Hepatocyte (in vitro differentiated cells): ENCODE measurements at regions not wholly inside any gene's neighbourhood (a gene's known extent, or its start where the extent isn't known, plus 50 kb on each side); places are given as distances from the start of the nearest gene placed in this dataset.

ENCODE experiments used
- DNase-seq: peaks from one replicate; pipeline ENCODE4 v3.0.0-alpha.2; 2016; ENCODE audit warnings: low spot score
- H2AFZ ChIP-seq: fragments of 200-600 bp; sonication (generic); 2 replicates; pipeline ENCODE4 v1.6.0; 2016; ENCODE audit warnings: antibody characterized with exemption, mild to moderate bottlenecking
- H3K27ac ChIP-seq: fragments of 200-600 bp; sonication (generic); 2 replicates; pipeline ENCODE4 v1.5.1; 2016; ENCODE audit warnings: mild to moderate bottlenecking
- H3K27me3 ChIP-seq: fragments of 200-600 bp; sonication (generic); 2 replicates; pipeline ENCODE4 v1.6.1; 2016
- H3K36me3 ChIP-seq: fragments of 200-600 bp; sonication (generic); replicated peaks from 2 replicates; pipeline ENCODE4 v1.5.1; 2016; ENCODE audit warnings: low read depth; ENCODE audit not compliant: insufficient read depth
- H3K4me1 ChIP-seq: fragments of 200-600 bp; sonication (generic); 2 replicates; pipeline ENCODE4 v1.5.1; 2016; ENCODE audit warnings: mild to moderate bottlenecking, moderate library complexity; ENCODE audit not compliant: insufficient read depth
- H3K4me2 ChIP-seq: fragments of 200-600 bp; sonication (generic); 2 replicates; pipeline ENCODE4 v1.6.0; 2016
- H3K4me3 ChIP-seq: fragments of 200-600 bp; sonication (generic); 2 replicates; pipeline ENCODE4 v1.5.1; 2016; ENCODE audit warnings: mild to moderate bottlenecking
- H3K79me2 ChIP-seq: fragments of 200-600 bp; sonication (generic); 2 replicates; pipeline ENCODE4 v1.6.0; 2017; ENCODE audit warnings: mild to moderate bottlenecking
- H3K9me2 ChIP-seq: fragments of 200-600 bp; sonication (generic); replicated peaks from 2 replicates; pipeline ENCODE4 v1.6.0; 2017; ENCODE audit warnings: mild to moderate bottlenecking; ENCODE audit not compliant: insufficient read depth
- H3K9me3 ChIP-seq: fragments of 200-600 bp; sonication (generic); 2 replicates; pipeline ENCODE4 v1.5.1; 2016; ENCODE audit warnings: low read depth, mild to moderate bottlenecking
- H4K20me1 ChIP-seq: fragments of 200-600 bp; sonication (generic); 2 replicates; pipeline ENCODE4 v1.6.0; 2016; ENCODE audit warnings: mild to moderate bottlenecking; ENCODE audit not compliant: insufficient read depth, poor library complexity, severe bottlenecking
- EZH2 ChIP-seq: fragments of 200-600 bp; sonication (generic); IDR thresholded peaks from 2 replicates; pipeline ENCODE4 v1.6.1; 2016; ENCODE audit warnings: antibody characterized with exemption, mild to moderate bottlenecking, borderline replicate concordance
- EZH2phosphoT487 ChIP-seq: fragments of 200-600 bp; sonication (generic); IDR thresholded peaks from one replicate; pipeline ENCODE4 v1.6.1; 2018; ENCODE audit warnings: antibody characterized with exemption, mild to moderate bottlenecking, low read depth, moderate library complexity; ENCODE audit not compliant: unreplicated experiment, severe bottlenecking
- WGBS: methylation state at CpG from one replicate; pipeline ENCODE4 v1.1.6; 2016; ENCODE audit warnings: low lambda C conversion rate; ENCODE audit errors: missing lambda C conversion rate; 5-methylcytosine and 5-hydroxymethylcytosine counted together
- TF ChIP-seq, protein P1 (sequence below): fragments of 200-600 bp; sonication (generic); IDR thresholded peaks from 2 replicates; pipeline ENCODE4 v1.5.1; 2016; ENCODE audit warnings: antibody characterized with exemption, mild to moderate bottlenecking; ENCODE audit not compliant: poor library complexity

DNA sequence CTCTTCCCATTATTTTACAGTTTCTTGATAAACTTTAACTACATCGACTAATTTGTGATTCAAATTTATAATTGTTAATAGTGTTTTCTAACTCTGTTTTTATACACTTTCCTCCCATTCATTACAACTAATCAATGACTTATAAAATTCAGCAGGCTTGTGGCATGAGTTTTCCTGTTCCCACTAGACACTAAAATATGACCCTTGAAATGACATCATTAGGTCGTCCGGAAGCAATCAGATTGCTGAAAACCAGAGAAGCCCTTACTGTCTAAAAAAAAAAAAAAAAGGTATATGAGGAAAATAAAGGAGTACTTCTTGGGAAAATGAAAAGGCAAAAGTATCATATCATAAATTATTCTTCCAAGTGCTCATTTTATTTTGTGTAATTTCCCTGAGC, 553.7 kb downstream of the ZNF608 start:
- WGBS: 86% methylated on average over 3 of the region's 3 CpGs
- H3K4me2 ChIP-seq: no peak overlapping the region
- TF ChIP-seq, protein P1, sequence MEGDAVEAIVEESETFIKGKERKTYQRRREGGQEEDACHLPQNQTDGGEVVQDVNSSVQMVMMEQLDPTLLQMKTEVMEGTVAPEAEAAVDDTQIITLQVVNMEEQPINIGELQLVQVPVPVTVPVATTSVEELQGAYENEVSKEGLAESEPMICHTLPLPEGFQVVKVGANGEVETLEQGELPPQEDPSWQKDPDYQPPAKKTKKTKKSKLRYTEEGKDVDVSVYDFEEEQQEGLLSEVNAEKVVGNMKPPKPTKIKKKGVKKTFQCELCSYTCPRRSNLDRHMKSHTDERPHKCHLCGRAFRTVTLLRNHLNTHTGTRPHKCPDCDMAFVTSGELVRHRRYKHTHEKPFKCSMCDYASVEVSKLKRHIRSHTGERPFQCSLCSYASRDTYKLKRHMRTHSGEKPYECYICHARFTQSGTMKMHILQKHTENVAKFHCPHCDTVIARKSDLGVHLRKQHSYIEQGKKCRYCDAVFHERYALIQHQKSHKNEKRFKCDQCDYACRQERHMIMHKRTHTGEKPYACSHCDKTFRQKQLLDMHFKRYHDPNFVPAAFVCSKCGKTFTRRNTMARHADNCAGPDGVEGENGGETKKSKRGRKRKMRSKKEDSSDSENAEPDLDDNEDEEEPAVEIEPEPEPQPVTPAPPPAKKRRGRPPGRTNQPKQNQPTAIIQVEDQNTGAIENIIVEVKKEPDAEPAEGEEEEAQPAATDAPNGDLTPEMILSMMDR: no peak
- TF ChIP-seq EZH2: no peak
- TF ChIP-seq EZH2phosphoT487: no peak

DNA sequence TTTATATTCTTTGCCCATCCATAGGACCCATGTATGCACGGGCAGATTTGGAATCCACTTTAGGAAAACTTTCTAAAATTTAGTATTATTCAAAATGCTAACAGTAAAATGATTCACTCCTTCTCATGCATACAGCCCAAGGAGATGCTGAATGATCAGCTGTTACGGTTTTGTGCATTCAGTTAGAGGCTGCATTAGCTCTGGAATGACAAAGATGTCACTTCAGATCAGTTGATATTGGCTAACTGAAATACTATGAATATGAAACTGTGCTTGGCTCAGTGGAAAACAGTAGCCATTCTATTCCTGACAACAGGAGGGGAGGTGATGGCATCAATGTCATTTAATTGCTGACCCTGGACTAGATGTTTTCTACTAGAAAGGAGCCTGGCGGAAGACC, 560.7 kb downstream of the ZNF608 start:
- Histone ChIP-seq H3K27me3 (no peaks in the 10 kb centered on the region), H3K27ac (no peak overlapping the region), H3K4me1 (peaks cover 4% of the 10 kb centered on the region), H3K79me2 (no peaks in the 10 kb centered on the region), H3K9me2 (no peaks in the 10 kb centered on the region), H3K4me2 (no peak overlapping the region), H3K4me3 (no peak overlapping the region), H3K9me3 (no peaks in the 10 kb centered on the region), H3K36me3 (no peaks in the 10 kb centered on the region), H4K20me1 (no peaks in the 10 kb centered on the region), H2AFZ (no peak overlapping the region)
- TF ChIP-seq, protein P1: no peak
- TF ChIP-seq EZH2phosphoT487 (no peak), EZH2 (no peak)
- DNase-seq: no peak
- WGBS: 99% methylated on average over 3 of the region's 3 CpGs

More for the DNA sequence above, 553.7 kb downstream of the ZNF608 start:
- H3K27me3 ChIP-seq: no peaks in the 10 kb centered on the region
- no peak for DNase-seq
- no peak overlapping the region for H2AFZ ChIP-seq
- no peaks in the 10 kb centered on the region for H3K79me2 ChIP-seq
- H3K9me3 ChIP-seq: no peaks in the 10 kb centered on the region
- H3K36me3 ChIP-seq: no peaks in the 10 kb centered on the region
- H3K9me2 ChIP-seq: no peaks in the 10 kb centered on the region
- no peaks in the 10 kb centered on the region for H4K20me1 ChIP-seq
- no peaks in the 10 kb centered on the region for H3K4me1 ChIP-seq
- no peak overlapping the region for H3K27ac ChIP-seq
- no peak overlapping the region for H3K4me3 ChIP-seq

DNA sequence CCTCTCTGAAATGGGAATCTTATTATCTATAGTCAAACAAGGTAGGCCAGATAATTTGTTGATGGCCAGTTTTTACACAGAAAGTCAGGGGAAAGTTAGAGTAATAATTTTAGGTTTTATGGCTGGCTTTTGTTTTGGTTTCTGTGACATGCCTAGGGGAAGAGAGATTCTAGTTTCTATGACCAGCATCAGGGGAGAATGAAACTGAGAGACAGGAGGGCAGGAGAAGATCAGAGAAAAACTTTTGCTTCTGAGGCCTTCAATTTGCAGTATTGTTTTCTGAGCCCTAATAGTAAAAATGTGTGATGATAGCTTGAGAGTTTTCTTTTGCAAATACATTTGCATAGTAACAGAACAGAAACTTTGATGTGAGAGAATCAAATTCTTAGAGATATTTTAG, 564.3 kb downstream of the ZNF608 start:
- no peak overlapping the region for H3K4me2 ChIP-seq
- no peaks in the 10 kb centered on the region for H4K20me1 ChIP-seq
- no peaks in the 10 kb centered on the region for H3K79me2 ChIP-seq
- H3K9me2 ChIP-seq: no peaks in the 10 kb centered on the region
- H3K9me3 ChIP-seq: no peaks in the 10 kb centered on the region
- H2AFZ ChIP-seq: no peak overlapping the region
- H3K4me3 ChIP-seq: no peak overlapping the region
- no peaks in the 10 kb centered on the region for H3K27me3 ChIP-seq
- H3K4me1 ChIP-seq: peaks cover 4% of the 10 kb centered on the region
- no peak for DNase-seq
- H3K27ac ChIP-seq: no peak overlapping the region
- TF ChIP-seq EZH2 (no peak), EZH2phosphoT487 (no peak)
- no peaks in the 10 kb centered on the region for H3K36me3 ChIP-seq

DNA sequence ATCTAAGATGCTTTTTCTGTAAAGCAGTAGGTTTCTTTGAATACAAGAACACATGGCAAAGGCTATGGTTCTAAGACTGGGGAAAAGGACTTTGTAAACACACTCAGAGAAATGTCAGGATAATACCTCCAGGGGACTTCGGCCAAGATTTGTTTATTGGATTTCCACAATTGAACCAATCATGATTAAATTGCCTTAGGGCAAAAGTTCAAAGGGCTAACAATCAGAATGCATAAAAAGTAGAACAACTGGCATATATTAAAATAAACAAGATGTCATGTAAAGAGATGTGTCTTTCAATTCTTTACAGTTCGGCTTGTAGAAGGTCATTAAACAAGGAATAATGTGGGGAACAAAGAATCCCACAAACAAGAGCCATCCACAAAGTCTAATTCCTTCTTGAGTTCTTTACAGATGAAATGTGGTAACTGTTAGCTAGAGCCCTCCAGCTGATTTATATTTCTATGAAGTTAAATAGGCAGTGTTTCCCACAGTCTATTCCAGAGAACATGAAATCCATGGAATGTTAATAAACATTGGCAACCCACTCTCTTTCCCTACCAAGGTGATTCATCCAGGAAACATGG, 565.5 kb downstream of the ZNF608 start:
- Histone ChIP-seq H4K20me1 (no peaks in the 10 kb centered on the region), H3K4me1 (peaks cover 4% of the 10 kb centered on the region), H2AFZ (no peak overlapping the region), H3K27ac (peak overlapping the region; percentile 9), H3K4me3 (no peak overlapping the region), H3K9me2 (no peaks in the 10 kb centered on the region), H3K9me3 (no peaks in the 10 kb centered on the region), H3K36me3 (no peaks in the 10 kb centered on the region), H3K79me2 (no peaks in the 10 kb centered on the region), H3K27me3 (no peaks in the 10 kb centered on the region), H3K4me2 (no peak overlapping the region)
- peak; percentile 98 for TF ChIP-seq EZH2phosphoT487
- no peak for TF ChIP-seq EZH2
- DNase-seq: peak; percentile 41
- 41% methylated on average over 2 of the region's 2 CpGs for WGBS
